Stimulated activated CD4-positive, alpha-beta T cell treated with anti-CD3 and anti-CD28 coated beads, Interleukin-12 subunit alpha, Interleukin-12 subunit beta, amount 100 ng/mL, for 48 hours (primary cell): ENCODE measurements at regions not wholly inside any gene's neighbourhood (a gene's known extent, or its start where the extent isn't known, plus 50 kb on each side); places are given as distances from the start of the nearest gene placed in this dataset.
"Not testable (repeated sequence)": the region's sequence is repeated elsewhere in the genome, so short reads cannot be mapped to it uniquely, and the experiment has no call there.

Source experiments
- DNase-seq, 3 donors: peaks; one replicate each; pipeline ENCODE4 v3.0.0-alpha.2; 2020; ENCODE audit warnings: low read depth in 2 of 3, low spot score in 1 of 3

DNA sequence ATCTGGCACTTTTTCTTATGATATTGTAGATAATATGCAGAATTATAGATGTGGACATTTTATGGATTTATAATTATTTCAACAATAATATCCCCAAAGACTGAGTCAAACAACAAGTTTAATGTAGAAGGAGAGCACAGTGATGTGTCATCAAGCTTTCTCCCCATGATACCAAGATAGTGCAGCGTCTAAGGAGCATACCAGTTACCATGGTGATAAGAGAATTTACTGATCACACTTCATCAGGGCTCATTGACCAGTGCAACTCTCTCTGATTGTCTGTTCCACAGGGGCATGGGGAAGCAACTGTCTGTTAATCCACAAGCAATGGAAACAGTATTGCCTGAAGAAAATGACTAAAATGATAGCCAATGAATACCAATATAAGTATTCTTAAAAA is 209.6 kb upstream of the DPYD start:
- DNase-seq, result no peak

DNA sequence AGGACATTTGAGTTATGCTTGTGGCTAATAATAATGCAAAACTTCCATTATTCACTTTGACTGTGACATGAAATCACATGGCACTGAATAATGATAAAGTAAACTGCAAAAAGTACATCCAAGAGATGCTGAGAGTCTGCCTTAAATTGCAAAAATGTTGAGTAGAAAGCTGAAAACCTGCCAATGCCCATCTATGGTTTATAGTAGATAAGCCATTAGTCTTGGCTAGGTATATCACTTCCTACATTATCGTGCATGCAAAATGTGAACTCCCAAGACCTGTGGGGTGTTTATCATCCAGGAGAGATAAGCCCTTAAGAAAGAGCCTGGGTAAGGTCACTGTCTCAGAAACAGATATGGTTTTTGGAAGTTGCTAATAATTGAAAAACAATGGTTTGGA is 208.7 kb upstream of the DPYD start:
- no peak for DNase-seq

DNA sequence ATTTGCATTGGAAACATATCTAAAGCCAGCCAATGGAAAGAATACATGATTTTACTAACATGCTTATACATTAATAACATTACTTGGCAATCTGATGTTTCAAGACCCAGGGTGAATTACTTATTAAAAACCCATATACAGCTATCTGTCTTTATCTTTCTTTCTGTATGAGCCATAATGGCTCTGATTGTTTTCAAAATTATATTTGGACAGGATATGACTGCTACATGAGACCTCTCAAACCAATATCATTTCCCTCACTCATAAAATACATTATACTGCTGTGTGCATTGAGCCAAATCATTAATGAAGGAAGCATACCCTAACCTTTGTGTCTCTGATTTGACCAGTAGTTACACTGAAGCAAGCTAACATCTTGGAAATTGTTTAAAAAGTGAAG is 205.9 kb upstream of the DPYD start:
- no peak for DNase-seq

DNA sequence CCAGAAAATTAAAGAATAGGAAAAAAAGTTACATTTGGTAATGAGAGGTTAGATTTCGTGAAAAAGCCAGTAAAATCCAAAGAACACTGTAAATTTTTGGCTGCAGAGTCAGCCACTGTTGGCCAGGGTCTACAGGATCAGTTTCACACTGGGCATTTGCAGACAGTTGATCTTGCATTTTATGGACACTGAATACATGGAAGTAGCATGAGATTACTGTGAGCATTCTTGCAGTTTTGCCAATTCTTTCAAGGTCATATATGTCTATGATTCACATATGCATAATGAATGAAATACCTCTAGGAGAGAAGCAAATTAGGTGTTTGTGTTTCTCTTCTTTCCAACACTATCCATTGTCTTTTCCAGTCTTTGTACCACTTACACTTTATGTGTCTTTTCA is 200.8 kb upstream of the DPYD start:
- no peak for DNase-seq

DNA sequence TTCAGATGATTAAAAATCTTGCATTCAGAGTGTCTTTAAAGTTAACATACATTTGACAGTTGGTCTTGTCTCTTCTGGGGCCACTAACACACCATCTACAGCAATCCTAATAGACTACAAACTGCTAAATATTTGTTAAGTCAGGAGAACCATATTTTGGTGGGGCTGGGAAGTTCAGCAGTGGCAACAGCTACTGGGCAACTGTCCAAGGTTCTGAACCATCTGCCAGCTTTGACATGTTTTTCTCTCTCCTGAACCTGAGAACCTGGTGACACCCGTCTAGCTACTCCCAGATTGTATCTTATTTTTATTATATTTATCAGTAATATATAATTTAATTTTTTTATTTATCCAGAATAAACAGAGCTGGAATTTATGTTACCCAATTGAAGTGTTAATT is 199.0 kb upstream of the DPYD start:
- no peak for DNase-seq

DNA sequence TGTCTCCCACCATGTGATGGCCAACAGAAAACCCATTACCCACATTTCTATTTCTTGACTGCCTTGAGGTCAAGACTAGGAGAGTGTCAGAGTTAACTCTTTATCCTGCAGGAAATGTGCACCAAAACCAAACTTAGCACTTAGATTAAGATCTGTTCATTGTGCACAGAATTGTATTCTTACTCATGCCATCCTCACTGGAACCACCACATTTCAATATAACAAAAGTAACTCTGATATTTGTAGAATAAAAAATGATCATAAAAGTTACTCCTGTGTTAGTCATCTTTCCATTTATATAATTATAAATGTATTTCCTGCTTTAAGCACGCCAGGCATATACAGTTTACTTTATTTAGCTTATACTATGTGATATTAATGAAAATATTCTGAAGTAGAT is 193.0 kb upstream of the DPYD start:
- no peak for DNase-seq

DNA sequence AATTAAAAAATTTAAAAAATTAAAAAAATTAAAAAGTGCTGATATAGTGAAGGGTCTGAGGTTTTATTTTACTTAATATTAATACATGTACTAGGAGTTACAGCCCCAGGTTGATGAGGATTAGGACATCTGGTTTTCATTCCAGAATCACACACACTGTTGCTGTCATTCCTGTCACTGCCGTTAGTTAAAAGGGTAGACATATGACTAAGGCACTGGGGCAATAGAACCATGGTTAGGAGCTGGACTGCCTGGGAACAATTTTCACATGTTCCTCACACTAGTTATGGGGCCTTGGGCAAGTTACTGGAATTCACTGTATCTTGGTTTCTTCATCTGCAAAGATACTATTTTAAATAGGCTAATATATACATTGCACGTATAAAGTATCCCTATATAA is 191.8 kb upstream of the DPYD start:
- no peak for DNase-seq

DNA sequence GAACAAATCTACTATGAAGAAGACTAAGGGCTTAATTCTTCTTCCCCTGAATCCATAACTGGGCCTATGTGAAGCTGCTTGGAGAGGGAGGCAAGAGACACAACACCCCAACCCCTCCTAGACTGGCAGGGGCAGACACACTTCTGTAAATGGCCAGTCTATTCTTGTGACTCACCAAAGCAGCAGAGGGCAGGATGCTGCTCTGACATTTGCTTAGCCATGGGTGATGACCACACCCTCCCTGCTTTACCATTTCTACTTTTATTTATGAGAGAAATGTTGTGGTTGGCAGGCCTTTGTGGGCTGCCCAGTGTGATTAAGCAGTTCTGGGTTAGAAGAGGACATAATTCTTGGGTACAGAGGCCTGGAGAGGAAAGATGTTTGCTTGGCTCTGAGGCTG is 189.8 kb upstream of the DPYD start:
- no peak for DNase-seq

DNA sequence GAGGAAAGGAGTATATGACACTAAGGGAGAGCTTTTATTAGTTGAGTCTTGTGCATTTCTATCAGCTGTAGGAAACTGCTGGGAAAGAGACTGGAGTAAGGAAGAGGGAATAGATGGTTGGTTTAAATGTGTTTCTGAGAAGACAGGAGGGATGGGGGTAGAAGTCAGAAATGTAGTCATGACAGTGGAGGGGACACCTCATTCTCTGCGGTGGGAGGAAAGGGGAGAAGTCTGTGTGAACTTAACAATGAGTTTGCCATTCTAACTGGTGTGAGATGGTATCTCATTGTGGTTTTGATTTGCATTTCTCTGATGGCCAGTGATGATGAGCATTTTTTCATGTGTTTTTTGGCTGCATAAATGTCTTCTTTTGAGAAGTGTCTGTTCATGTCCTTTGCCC is 187.5 kb upstream of the DPYD start:
- DNase-seq, result not testable (repeated sequence)

DNA sequence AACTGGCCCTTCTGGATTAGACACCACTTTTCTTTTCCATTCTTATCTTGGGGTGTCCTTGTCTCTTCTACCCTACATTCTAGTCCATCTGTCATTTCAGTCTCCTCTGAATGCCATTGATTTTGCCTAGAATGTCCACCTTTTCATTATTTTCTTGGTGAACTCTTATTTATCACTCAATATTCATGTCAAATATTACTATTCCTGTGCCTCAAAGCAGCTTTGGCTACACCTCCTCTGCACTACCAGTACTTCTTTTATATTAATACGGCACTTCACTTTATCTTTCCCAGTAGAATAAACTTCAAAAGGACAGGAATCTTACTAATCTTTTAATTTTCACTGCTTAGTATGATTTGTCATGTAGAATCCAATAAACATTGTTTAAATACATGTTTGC is 186.4 kb upstream of the DPYD start:
- DNase-seq, result no peak

DNA sequence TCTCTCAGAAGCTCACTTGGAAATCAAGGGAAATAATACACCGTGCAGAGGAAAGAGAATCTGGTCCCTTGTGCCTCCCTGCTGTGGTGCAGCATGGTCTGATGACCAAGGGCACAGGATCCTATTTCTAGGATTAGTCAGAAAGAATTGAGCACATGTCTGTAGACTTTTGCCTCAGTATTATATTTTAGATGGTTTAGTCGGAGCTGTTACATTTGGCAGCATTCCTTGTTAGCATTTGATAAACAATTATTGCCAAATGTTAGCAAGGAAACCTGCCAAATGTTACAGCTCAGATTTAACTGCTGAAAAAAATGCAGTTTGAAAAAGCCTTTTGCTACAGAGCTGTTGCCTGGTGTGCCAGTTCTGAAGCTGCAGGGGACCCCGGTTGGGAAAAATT is 183.5 kb upstream of the DPYD start:
- DNase-seq, result no peak

DNA sequence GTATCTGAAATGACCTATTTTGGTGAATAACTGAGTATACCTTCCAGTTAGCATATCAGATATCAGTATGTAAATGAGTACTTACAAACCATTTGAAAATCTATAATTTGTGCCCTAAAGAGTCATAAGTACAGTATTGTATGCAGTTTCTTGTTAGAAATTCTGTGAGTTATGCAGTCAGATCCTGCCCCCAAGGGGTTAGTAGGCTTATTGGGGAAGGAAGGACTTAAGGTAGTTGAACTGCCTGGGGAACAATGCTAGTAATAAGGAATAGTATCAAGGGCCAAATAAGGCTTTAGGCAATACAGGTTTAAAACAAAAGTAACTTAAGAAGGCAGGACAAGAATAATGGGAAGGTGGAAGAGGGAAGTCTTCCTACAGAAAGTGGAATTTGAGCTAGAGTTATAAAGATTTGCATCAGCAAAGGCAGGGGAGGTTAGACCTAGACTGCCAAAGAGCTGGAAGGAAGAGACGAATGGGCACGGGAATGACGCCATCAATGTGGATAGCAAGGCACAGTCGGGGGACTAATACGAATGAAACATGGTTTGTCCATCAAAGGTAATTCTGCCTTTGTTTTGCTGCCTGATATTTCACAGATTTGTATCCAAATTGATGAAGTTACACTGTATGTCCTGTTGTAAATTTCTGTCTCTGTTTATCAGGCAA is 182.9 kb upstream of the DPYD start:
- DNase-seq, result no peak

DNA sequence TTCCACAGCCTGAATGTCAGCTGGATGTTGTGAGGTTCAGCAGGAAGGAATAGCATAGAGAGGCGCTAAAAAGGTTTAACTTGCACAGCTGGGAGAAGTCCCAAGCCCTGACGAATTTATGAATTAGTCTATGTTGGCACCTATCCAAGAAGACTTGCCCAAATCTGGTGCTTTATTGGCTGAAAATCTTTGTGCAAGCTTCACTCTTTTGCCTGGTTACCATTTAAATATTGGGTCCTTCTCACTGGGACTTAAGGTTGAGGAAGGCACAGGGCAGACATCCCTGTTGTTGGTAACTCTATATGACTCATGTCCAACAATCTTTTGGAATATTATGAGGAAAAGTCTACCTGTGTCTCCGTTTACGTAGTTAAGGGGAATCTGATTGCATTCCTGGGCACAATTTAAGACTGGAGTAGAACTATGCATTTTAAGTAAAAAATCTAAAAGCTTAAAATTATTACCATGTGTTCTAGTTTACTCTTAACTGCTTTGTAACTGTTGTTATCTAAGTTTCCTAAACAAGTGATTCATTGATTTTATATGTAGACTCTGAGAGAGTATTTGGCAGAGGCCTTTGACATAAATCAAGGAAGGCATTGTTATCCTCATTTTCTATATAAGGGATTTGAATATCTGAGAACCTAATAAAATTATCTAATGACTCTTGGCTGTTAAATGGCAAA is 181.7 kb upstream of the DPYD start:
- no peak for DNase-seq

DNA sequence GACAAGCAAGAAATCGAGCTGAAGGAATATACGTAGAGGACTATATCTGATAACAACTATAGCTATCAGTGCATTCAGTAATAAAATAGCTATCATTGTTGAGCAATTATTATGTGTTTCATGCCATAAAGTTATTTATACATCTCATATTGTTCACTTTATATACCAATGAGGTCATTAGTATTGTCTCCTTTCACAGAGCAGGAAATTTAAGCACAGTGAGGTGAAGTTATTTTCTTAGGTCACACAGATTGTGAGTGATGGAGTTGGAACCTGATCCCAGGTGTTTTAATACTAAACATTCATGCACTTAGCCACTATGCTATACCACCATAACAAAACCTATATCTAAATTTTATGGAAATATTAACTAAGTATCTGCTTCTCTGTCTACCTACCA is 180.5 kb upstream of the DPYD start:
- no peak for DNase-seq

DNA sequence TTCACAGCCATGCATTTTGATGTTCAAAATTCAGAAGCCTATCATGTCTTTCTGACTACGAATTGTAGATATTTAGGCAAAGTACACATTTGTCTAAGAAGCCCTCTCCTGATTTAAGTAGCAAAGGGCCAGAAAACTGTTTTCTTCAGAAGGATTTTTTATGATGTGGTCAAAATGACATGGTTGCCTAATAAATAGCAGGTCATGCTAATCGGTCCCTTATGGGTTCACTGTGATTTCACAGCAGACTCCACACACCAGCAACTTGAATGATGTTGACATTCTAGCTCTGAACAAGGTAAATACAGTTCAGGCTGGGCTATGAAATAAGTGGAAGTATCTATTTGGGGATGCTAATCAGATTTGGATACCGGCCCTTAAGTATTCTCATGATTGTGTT is 178.7 kb upstream of the DPYD start:
- no peak for DNase-seq

DNA sequence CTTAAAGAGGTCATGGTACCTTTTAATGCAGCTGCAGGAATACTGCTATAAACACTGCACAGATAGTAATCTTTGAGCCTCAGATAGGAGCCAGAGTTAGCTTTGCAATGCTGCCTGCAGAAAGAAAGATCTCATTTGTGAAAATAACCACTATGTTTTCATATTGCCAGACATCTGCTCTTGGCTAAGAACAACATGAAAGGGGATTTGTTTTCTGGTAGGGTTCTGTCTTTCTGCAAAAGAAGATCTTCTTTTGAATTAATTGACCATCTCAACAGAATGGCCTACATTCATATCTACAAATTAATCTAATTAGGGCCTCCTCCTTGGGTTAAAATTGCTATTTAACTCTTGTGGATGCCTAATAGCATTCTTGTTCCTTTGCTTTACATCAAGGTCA is 177.6 kb upstream of the DPYD start:
- no peak for DNase-seq

DNA sequence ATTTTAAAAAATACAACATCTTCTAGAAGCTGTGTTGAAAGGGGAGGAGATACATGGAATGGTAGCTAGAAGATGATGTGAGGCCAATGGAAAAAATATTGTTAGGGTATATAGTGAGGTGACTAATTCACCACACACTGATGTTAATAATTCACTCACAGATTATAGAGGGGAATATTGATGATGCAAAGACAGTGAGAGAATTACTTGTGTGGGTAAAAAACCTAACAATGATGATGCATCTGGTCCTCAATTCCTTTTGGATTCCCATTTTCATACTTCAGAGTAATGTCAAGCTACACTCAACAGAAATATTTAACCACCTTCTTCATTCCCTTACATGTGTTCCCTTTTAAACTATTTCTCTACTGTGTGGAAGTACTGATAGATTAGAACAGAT is 169.5 kb upstream of the DPYD start:
- no peak for DNase-seq

DNA sequence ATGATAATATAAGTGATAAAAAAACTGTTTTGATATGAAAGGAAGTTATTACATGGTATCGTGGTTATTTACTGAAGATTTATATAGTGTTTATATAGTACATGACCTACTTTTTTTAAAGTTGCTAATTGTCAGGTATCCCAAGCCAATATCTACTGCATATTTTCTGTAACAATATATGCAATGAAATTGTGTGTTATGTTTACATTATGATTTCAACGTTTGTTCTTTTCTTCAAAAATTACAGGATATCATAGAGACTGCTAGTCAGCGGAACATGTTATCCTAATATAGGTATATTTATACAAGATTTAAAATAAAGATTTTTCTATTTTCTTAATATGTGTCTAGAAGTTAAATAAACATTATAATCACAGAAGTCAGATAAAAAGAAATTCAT is 167.5 kb upstream of the DPYD start:
- DNase-seq, result no peak

DNA sequence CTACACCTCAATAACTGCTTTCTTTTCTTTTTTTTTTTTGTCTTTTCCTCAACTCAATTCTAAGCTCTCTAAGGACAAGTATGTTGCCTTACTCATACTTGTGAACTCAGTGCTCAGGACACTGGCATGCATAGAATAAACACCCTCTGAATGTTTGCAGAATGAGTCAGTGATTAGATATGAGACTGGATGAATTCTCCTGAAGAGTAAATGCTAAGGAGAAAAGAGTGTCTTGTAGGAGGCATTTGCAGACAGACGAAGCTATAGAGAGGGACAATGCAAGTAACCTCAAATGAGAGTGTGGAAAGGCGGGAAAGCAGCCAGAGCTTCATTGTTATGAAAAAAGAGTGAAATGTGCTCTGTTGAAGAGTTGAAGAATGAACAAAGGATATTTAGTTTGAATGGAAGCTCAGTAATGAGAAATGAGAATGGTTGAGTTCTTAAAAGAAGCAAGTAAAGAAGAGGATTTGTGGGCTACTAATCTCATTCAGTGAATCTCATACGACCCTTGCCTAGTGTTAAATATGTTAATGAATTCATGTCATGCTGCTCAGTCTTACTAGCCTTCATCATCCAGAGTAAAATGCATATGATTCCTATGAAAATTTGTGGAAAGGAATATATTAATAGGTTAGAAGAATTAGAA is 166.1 kb upstream of the DPYD start:
- DNase-seq, result no peak

DNA sequence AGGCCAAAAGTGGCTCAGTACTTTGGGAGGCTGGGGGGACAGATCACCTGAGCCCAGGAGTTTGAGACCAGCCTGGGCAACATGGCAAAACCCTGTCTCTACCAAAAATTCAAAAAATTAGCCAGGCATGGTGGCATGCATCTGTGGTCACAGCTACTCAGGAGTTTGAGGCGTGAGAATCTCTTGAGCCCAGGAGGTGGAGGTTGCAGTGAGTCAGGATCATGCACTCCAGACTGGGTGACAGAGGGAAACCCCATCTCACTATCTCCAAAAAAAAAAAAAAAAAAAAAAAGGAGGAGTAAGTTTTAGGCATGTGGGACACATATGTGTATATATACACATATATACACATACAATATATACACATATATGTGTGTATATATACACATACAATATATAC is 165.3 kb upstream of the DPYD start:
- DNase-seq, result no peak

DNA sequence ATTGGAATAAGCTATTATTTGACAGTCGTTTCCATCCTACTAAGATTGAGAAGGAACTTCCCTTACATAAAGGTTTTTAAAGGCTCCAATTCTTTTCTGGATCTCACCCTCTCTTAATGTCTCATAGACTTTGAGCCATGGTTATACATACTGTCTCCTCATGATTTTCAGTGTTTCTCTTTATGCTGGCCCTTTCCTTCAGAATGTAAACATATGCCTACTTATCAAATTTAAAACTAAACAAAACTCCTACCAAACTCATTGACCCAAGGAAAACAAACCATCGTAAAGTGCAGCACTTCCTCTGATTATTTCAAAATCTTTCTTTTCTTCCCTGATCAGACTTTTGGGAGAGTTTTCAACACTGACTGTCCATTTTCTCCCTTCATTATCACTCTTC is 163.4 kb upstream of the DPYD start:
- no peak for DNase-seq

DNA sequence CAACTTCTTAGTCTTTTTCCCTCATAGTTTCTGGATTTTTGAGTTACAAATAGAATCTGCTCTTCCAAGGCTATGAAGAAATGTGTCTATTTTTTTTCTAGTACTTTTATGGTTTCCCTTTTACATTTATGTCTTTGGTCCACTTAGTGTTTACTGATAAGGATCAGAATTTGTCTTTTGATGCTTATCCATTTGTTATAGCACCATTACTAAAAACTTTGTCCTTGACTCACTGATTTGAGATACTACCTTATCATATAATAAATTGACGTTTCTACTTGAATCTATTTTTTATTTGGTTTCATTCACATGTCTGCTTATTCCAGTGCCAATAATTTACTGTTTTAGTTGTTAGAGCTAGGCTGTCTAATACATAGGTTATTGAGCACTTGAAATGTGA is 161.1 kb upstream of the DPYD start:
- DNase-seq, result no peak

DNA sequence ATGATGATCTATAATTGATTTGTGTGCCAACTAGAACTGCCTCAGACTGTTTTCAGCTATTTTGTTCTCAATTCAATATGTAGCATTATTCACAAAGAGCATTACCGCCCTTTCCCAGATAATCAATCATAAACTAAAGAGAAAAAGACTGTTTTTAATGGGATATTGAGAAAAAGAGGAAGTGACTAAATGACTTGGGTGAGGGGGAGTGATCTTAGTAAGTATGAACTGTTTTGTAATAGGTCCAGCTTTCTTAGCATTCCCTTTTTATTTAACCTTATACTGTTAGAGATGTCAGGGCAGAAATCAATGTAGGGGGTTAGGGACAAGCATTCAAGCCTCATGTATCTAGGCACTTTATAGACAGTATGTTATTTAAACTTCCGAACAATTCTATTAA is 157.8 kb upstream of the DPYD start:
- no peak for DNase-seq
